PC-9 (cell line): ENCODE measurements at regions not wholly inside any gene's neighbourhood (a gene's known extent, or its start where the extent isn't known, plus 50 kb on each side); places are given as distances from the start of the nearest gene placed in this dataset.

Source experiments
- BruUV-seq: library from RNA; stranded (reverse); fragments of 400-500 nt; replicated peaks from 2 replicates; lab custom pipeline; 2021; lab: Mats Ljungman, UMichigan
- CTCF ChIA-PET: fragments of 300-600 bp; sonication (Branson Sonifier 250); formaldehyde crosslinking; loops from one replicate; lab custom pipeline; 2022; ENCODE audit warnings: antibody characterized with exemption; lab: Charles Lee
- POLR2A ChIA-PET: fragments of 300-600 bp; sonication (Branson Sonifier 250); formaldehyde crosslinking; loops from one replicate; lab custom pipeline; 2022; ENCODE audit warnings: antibody characterized with exemption; ENCODE audit not compliant: unreplicated experiment; lab: Charles Lee
- DNase-seq, 2 experiments: peaks; one replicate each; pipeline versions ENCODE4 v3.0.0 to v3.0.0-alpha.2; 2015 to 2022; ENCODE audit warnings: mixed read lengths in 1 of 2
- H2AFZ ChIP-seq: fragments of 200-600 bp; sonication (generic); 2 replicates; pipeline ENCODE4 v1.8.1; 2017; ENCODE audit warnings: antibody characterized with exemption
- H3F3A ChIP-seq: fragments of 200-600 bp; sonication (generic); 2 replicates; pipeline ENCODE4 v1.8.1; 2017; ENCODE audit warnings: antibody characterized with exemption, mild to moderate bottlenecking, low read depth; ENCODE audit not compliant: insufficient read depth
- H3K27ac ChIP-seq: fragments of 200-600 bp; sonication (generic); 2 replicates; pipeline ENCODE4 v1.6.1; 2016; ENCODE audit warnings: mixed run types
- H3K27me3 ChIP-seq: fragments of 200-600 bp; sonication (generic); 2 replicates; pipeline ENCODE4 v1.6.1; 2016; ENCODE audit warnings: low read depth, mixed run types; ENCODE audit not compliant: insufficient read depth
- H3K36me3 ChIP-seq: fragments of 200-600 bp; sonication (generic); 2 replicates; pipeline ENCODE4 v1.6.1; 2016; ENCODE audit warnings: low read depth, mixed run types
- H3K4me1 ChIP-seq: fragments of 200-600 bp; sonication (generic); replicated peaks from 2 replicates; pipeline ENCODE4 v1.6.1; 2016; ENCODE audit warnings: mixed run types; ENCODE audit not compliant: insufficient read depth
- H3K4me2 ChIP-seq: fragments of 200-600 bp; sonication (generic); 2 replicates; pipeline ENCODE4 v1.6.1; 2017; ENCODE audit warnings: mixed run types
- H3K4me3 ChIP-seq: fragments of 200-600 bp; sonication (generic); 2 replicates; pipeline ENCODE4 v1.6.1; 2016; ENCODE audit warnings: mixed run types
- H3K79me2 ChIP-seq: fragments of 200-600 bp; sonication (generic); 2 replicates; pipeline ENCODE4 v1.6.1; 2017; ENCODE audit warnings: low read depth, mixed run types
- H3K9me2 ChIP-seq: fragments of 200-600 bp; sonication (generic); 2 replicates; pipeline ENCODE4 v1.8.1; 2017; ENCODE audit warnings: mild to moderate bottlenecking; ENCODE audit not compliant: insufficient read depth
- H3K9me3 ChIP-seq: fragments of 200-600 bp; sonication (generic); 2 replicates; pipeline ENCODE4 v1.8.1; 2016; ENCODE audit warnings: low read depth; ENCODE audit not compliant: insufficient read depth
- H4K20me1 ChIP-seq: fragments of 200-600 bp; sonication (generic); 2 replicates; pipeline ENCODE4 v1.8.1; 2017; ENCODE audit not compliant: insufficient read depth
- EZH2 ChIP-seq: fragments of 200-600 bp; sonication (generic); IDR thresholded peaks from 2 replicates; pipeline ENCODE4 v1.8.0; 2017; ENCODE audit warnings: antibody characterized with exemption, low read depth
- intact Hi-C: fragments of 100-400 bp; cut with micrococcal nuclease; formaldehyde crosslinking; loops from one replicate; pipeline ENCODE4 v1.10.0; 2022; ENCODE audit not compliant: unreplicated experiment
- TF ChIP-seq, protein P1 (sequence below): fragments of 200-600 bp; sonication (generic); conservative IDR thresholded peaks from 2 replicates; pipeline ENCODE4 v1.6.1; 2017; ENCODE audit warnings: mixed run types, antibody characterized with exemption, mild to moderate bottlenecking, moderate library complexity

DNA sequence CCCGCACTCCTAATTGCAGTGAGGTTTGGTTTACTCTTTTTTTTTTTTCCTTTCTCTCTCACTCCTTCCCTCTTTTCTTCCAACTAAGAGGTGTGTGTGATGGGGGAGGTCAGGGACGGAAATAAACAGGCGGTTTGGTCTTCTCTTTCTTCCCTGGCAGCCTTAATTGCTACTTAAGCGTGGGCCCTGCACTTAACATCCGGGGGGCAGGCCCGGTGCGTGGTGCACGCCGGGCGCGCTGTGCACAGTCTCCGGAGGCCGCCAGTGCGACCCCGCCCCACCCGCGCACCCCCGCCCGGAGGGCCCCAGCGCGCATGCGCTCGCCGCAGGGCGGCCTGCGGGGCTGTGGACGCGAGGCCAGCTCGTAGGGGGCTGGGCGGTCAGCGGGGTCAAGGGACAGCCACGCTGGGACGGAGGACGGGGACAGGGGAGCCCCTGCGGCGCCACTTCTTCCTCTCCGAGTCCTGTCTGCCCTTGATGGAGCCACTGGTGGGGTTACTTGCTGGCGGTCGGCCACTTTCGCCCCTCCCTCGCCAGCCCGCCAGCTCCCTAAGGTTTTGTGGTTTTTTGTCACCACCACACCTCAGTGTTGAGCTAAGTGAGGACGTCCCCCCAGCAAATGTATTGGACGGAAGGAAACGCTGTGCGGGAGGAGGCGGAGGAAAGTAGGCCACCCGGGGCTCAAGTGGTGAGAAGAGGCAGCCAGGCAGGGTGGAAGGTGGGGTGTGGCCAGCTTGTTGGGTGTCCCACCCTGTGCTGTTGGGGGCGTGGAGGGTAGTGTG, 120.9 kb downstream of the MRM1 start:
- no peaks in the 10 kb centered on the region for H3F3A ChIP-seq
- H4K20me1 ChIP-seq: no peaks in the 10 kb centered on the region
- H2AFZ ChIP-seq: peak overlapping the region; percentile 53; the same call in 1 of the 2 replicates
- H3K4me3 ChIP-seq: no peak overlapping the region
- intact Hi-C loops: loop anchor here (1.0 kb wide), 1 partner anchor 198 kb away; no protein-coding TSS in a partner anchor
- H3K9me3 ChIP-seq: no peaks in the 10 kb centered on the region
- TSS peak; percentile 47 for BruUV-seq
- ChIA-PET CTCF (no interaction called here), POLR2A (no interaction called here)
- H3K9me2 ChIP-seq: no peaks in the 10 kb centered on the region
- no peaks in the 10 kb centered on the region for H3K36me3 ChIP-seq
- no peaks in the 10 kb centered on the region for H3K79me2 ChIP-seq
- no peak overlapping the region for H3K27ac ChIP-seq
- peaks cover 43% of the 10 kb centered on the region for H3K27me3 ChIP-seq
- no peaks in the 10 kb centered on the region for H3K4me1 ChIP-seq
- TF ChIP-seq, protein P1, sequence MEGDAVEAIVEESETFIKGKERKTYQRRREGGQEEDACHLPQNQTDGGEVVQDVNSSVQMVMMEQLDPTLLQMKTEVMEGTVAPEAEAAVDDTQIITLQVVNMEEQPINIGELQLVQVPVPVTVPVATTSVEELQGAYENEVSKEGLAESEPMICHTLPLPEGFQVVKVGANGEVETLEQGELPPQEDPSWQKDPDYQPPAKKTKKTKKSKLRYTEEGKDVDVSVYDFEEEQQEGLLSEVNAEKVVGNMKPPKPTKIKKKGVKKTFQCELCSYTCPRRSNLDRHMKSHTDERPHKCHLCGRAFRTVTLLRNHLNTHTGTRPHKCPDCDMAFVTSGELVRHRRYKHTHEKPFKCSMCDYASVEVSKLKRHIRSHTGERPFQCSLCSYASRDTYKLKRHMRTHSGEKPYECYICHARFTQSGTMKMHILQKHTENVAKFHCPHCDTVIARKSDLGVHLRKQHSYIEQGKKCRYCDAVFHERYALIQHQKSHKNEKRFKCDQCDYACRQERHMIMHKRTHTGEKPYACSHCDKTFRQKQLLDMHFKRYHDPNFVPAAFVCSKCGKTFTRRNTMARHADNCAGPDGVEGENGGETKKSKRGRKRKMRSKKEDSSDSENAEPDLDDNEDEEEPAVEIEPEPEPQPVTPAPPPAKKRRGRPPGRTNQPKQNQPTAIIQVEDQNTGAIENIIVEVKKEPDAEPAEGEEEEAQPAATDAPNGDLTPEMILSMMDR: no peak
- DNase-seq: peak in 1 of 2 experiments; percentile 79
- peak overlapping the region; percentile 15; the same call in 1 of the 2 replicates for H3K4me2 ChIP-seq

- Histone ChIP-seq H3K4me1 (no peaks in the 10 kb centered on the region), H3K79me2 (no peaks in the 10 kb centered on the region), H3K4me2 (no peak overlapping the region), H2AFZ (no peak overlapping the region), H3K4me3 (no peak overlapping the region), H3K36me3 (no peaks in the 10 kb centered on the region), H3F3A (no peaks in the 10 kb centered on the region), H3K9me3 (no peaks in the 10 kb centered on the region), H3K27ac (no peak overlapping the region), H3K9me2 (no peaks in the 10 kb centered on the region), H3K27me3 (peaks cover 48% of the 10 kb centered on the region), H4K20me1 (no peaks in the 10 kb centered on the region)
- BruUV-seq: no TSS peak
- intact Hi-C loops: loop anchor here (1.0 kb wide), 1 partner anchor 197 kb away; no protein-coding TSS in a partner anchor
- ChIA-PET POLR2A (no interaction called here), CTCF (no interaction called here)
- no peak for DNase-seq
- TF ChIP-seq, protein P1: no peak
- TF ChIP-seq EZH2: no peak
These were observed 121.5 kb downstream of the MRM1 start for GRCh38 chr17:36722903-36723263.

DNA sequence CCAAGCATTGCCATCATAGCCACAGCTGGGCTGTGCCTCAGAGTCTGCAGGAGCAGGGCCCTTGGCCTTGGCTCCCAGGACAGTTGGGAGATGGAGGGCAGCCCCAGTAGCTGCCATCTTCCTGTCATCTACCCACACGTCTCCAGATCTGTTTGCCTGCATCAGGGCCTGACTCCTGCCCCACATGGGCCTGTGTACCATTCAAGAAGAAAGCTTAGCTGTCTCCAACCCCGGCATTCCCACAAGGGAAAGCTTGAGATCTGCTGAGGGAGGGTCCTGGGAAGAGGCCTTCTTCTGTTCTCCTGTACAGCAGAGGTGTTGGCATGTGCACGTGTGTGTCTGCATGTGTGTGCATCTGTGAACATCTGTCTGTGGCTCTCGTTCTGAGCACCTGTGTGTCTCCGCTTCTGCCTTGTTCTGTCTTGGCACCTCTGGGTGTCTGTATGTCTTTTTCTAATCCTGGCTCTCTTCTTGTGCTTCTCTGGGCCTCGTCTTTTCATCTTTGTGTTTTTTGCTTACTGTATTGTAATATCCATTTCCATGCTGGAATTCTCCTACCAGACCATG, 122.2 kb downstream of the MRM1 start:
- ChIA-PET CTCF (no interaction called here), POLR2A (no interaction called here)
- Histone ChIP-seq H3K27me3 (peaks cover 55% of the 10 kb centered on the region), H3K36me3 (no peaks in the 10 kb centered on the region), H3K4me3 (no peak overlapping the region), H3K4me1 (no peaks in the 10 kb centered on the region), H3K9me2 (no peaks in the 10 kb centered on the region), H3K27ac (no peak overlapping the region), H3K9me3 (no peaks in the 10 kb centered on the region), H3F3A (no peaks in the 10 kb centered on the region), H4K20me1 (no peaks in the 10 kb centered on the region), H2AFZ (no peak overlapping the region), H3K4me2 (no peak overlapping the region), H3K79me2 (no peaks in the 10 kb centered on the region)
- TF ChIP-seq, protein P1: no peak
- TF ChIP-seq EZH2: no peak
- no peak for DNase-seq
- intact Hi-C loops: no loop called here
- BruUV-seq: no TSS peak
